Ascending aorta (tissue), 2 donors: ENCODE measurements at regions not wholly inside any gene's neighbourhood (a gene's known extent, or its start where the extent isn't known, plus 50 kb on each side); places are given as distances from the start of the nearest gene placed in this dataset.

Experiments
- DNase-seq, 2 donors: peaks; one replicate each; pipeline ENCODE4 v3.0.0-alpha.2; 2019; ENCODE audit warnings: low spot score in 2 of 2
- H3K27ac ChIP-seq, 2 donors: fragments of 200-600 bp; sonication (generic); one replicate each; pipeline ENCODE4 v1.5.1; 2016 to 2017; ENCODE audit warnings: mild to moderate bottlenecking in 1 of 2
- H3K27me3 ChIP-seq: fragments of 200-600 bp; sonication (generic); one replicate; pipeline ENCODE4 v1.5.1; 2017
- H3K36me3 ChIP-seq, 2 donors: fragments of 200-600 bp; sonication (generic); one replicate each; pipeline ENCODE4 v1.5.1; 2016
- H3K4me1 ChIP-seq, 2 donors: fragments of 200-600 bp; sonication (generic); one replicate each; pipeline ENCODE4 v1.5.1; 2016 to 2017; ENCODE audit warnings: mild to moderate bottlenecking in 1 of 2
- H3K4me3 ChIP-seq, 2 donors: fragments of 200-600 bp; sonication (generic); one replicate each; pipeline ENCODE4 v1.5.1; 2016 to 2017; ENCODE audit warnings: mild to moderate bottlenecking in 1 of 2
- H3K9me3 ChIP-seq, 2 donors: fragments of 200-600 bp; sonication (generic); one replicate each; pipeline ENCODE4 v1.5.1; 2016
- CTCF ChIP-seq, 3 experiments: fragments of 200-600 bp in 2 of 3; fragments of 450-650 bp in 1 of 3; sonication (generic) in 2 of 3; IDR thresholded peaks; one replicate each; pipeline ENCODE4 v1.5.1; 2016 to 2019; ENCODE audit warnings: antibody characterized with exemption in 3 of 3, mild to moderate bottlenecking in 1 of 3, moderate library complexity in 1 of 3
- intact Hi-C: fragments of 100-400 bp; cut with DNase I; formaldehyde crosslinking; loops from one replicate; pipeline ENCODE4 v1.15.1; 2023

- H3K9me3 ChIP-seq: no peaks in the 10 kb centered on the region
- no peaks in the 10 kb centered on the region for H3K27me3 ChIP-seq
- H3K36me3 ChIP-seq: no peaks in the 10 kb centered on the region
- no peak overlapping the region for H3K27ac ChIP-seq
- TF ChIP-seq CTCF (IDR thresholded peaks at IDR 0.05): no peak
- H3K4me3 ChIP-seq: no peak overlapping the region
- DNase-seq: no peak
- no peaks in the 10 kb centered on the region for H3K4me1 ChIP-seq
- intact Hi-C loops: no loop called here
Observed at GRCh38 chr4:36011381-36011780, 232.9 kb downstream of the ARAP2 start.

- intact Hi-C loops: no loop called here
- Histone ChIP-seq H3K4me1 (no peaks in the 10 kb centered on the region), H3K4me3 (no peak overlapping the region), H3K27ac (no peak overlapping the region), H3K9me3 (no peaks in the 10 kb centered on the region), H3K27me3 (no peaks in the 10 kb centered on the region), H3K36me3 (no peaks in the 10 kb centered on the region)
- no peak for DNase-seq
- TF ChIP-seq CTCF (IDR thresholded peaks at IDR 0.05): no peak
Observed at GRCh38 chr4:36012503-36012902, 231.8 kb downstream of the ARAP2 start.

- H3K9me3 ChIP-seq: no peaks in the 10 kb centered on the region
- no peaks in the 10 kb centered on the region for H3K36me3 ChIP-seq
- H3K4me3 ChIP-seq: no peak overlapping the region
- no peak for DNase-seq
- no peak for TF ChIP-seq CTCF (IDR thresholded peaks at IDR 0.05)
- intact Hi-C loops: no loop called here
- H3K27ac ChIP-seq: no peak overlapping the region
- no peaks in the 10 kb centered on the region for H3K27me3 ChIP-seq
- no peaks in the 10 kb centered on the region for H3K4me1 ChIP-seq
Observed at GRCh38 chr4:36013206-36013605, 231.1 kb downstream of the ARAP2 start.
